Upper lobe of left lung (tissue), 4 donors: ENCODE measurements at regions not wholly inside any gene's neighbourhood (a gene's known extent, or its start where the extent isn't known, plus 50 kb on each side); places are given as distances from the start of the nearest gene placed in this dataset.

Experiments used
- CTCF ChIP-seq, 6 experiments: fragments of 450-650 bp in 4 of 6; fragments of 200-600 bp in 2 of 6; sonication (generic) in 2 of 6; IDR thresholded peaks; one replicate each; pipeline ENCODE4 v1.5.1; 2016 to 2019; ENCODE audit warnings: antibody characterized with exemption in 6 of 6
- POLR2A ChIP-seq, 4 donors: fragments of 450-650 bp; IDR thresholded peaks; one replicate each; pipeline ENCODE4 v1.5.1; 2016 to 2017; ENCODE audit warnings: antibody characterized with exemption in 4 of 4, mild to moderate bottlenecking in 2 of 4
- POLR2AphosphoS5 ChIP-seq, 2 donors: sonication (generic); formaldehyde crosslinking; IDR thresholded peaks; one replicate each; pipeline ENCODE4 v1.5.1; 2017; ENCODE audit warnings: antibody characterized with exemption in 2 of 2

DNA sequence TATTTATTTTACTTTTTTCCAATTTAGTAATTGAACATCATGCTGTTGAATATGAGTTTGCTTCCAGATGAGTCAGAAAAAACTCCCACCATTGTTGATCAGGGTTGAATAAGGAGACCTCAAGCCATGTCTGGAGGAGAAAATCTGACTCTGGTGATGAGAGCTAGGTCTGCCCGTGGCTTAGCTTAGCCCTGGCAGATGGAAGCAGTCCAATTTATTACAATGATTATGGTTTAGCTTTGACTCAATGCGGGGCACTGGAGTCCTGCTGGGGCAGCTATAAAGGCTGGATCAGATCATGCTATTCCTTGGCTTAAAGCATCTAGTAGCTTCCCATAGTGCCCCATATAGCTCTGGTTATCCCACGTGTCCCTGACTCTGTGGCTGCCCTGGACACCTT is 506.5 kb downstream of the MN1 start:
- no peak for TF ChIP-seq POLR2AphosphoS5 (IDR thresholded peaks at IDR 0.05)
- no peak for TF ChIP-seq CTCF (IDR thresholded peaks at IDR 0.05)
- no peak for TF ChIP-seq POLR2A (IDR thresholded peaks at IDR 0.05)
